Keratinocyte (primary cell): ENCODE measurements at regions not wholly inside any gene's neighbourhood (a gene's known extent, or its start where the extent isn't known, plus 50 kb on each side); places are given as distances from the start of the nearest gene placed in this dataset.

Experiments used
- DNase-seq: peaks from one replicate; pipeline ENCODE4 v3.0.0-alpha.2; 2011; ENCODE audit warnings: low read depth, missing footprints, low spot score
- FAIRE-seq: peaks from 2 replicates; lab custom pipeline; 2011; peaks lifted over from hg19 to GRCh38; lab: Jason Lieb, UNC
- H2AFZ ChIP-seq: 2 replicates; pipeline ENCODE4 v1.6.0; 2012; ENCODE audit warnings: low read length, control low read depth, inconsistent platforms; ENCODE audit not compliant: control insufficient read depth
- H3K27ac ChIP-seq: 2 replicates; pipeline ENCODE4 v1.5.1; 2011; ENCODE audit warnings: low read length; ENCODE audit not compliant: control insufficient read depth, insufficient read depth
- H3K27me3 ChIP-seq: 3 replicates; pipeline ENCODE4 v1.6.0; 2011; ENCODE audit warnings: low read length; ENCODE audit not compliant: control insufficient read depth, insufficient read depth; ENCODE audit errors: extremely low read depth
- H3K36me3 ChIP-seq, 2 experiments: 2 replicates in 1 of 2; 3 replicates in 1 of 2; pipeline ENCODE4 v1.5.1; 2011; ENCODE audit warnings: low read length in 2 of 2, mild to moderate bottlenecking in 1 of 2; ENCODE audit not compliant: control insufficient read depth in 2 of 2, insufficient read depth in 2 of 2; ENCODE audit errors: extremely low read depth in 1 of 2
- H3K4me1 ChIP-seq: 3 replicates; pipeline ENCODE4 v1.5.1; 2011; ENCODE audit warnings: low read length; ENCODE audit not compliant: control insufficient read depth, insufficient read depth; ENCODE audit errors: extremely low read depth
- H3K4me2 ChIP-seq: 3 replicates; pipeline ENCODE4 v1.6.0; 2011; ENCODE audit warnings: low read depth, low read length; ENCODE audit not compliant: control insufficient read depth, insufficient read depth; ENCODE audit errors: extremely low read depth
- H3K4me3 ChIP-seq, 3 experiments: fragments of 200-600 bp in 1 of 3; sonication (generic) in 1 of 3; 2 replicates in 2 of 3; 3 replicates in 1 of 3; pipeline ENCODE4 v1.5.1; 2011 to 2016; ENCODE audit warnings: low read length in 3 of 3, mild to moderate bottlenecking in 3 of 3, control low read depth in 2 of 3, inconsistent platforms in 1 of 3, low read depth in 1 of 3, mixed read lengths in 1 of 3, mixed run types in 1 of 3, moderate library complexity in 1 of 3; ENCODE audit not compliant: control insufficient read depth in 2 of 3, insufficient read depth in 2 of 3; ENCODE audit errors: extremely low read depth in 1 of 3
- H3K79me2 ChIP-seq: 2 replicates; pipeline ENCODE4 v1.6.0; 2012; ENCODE audit warnings: low read length; ENCODE audit not compliant: control insufficient read depth, insufficient read depth
- H3K9ac ChIP-seq: 3 replicates; pipeline ENCODE4 v1.6.0; 2011; ENCODE audit warnings: low read length; ENCODE audit not compliant: control insufficient read depth, insufficient read depth; ENCODE audit errors: extremely low read depth
- H3K9me1 ChIP-seq: 3 replicates; pipeline ENCODE4 v1.6.0; 2011; ENCODE audit warnings: low read length; ENCODE audit not compliant: control insufficient read depth, insufficient read depth; ENCODE audit errors: extremely low read depth
- H3K9me3 ChIP-seq: 2 replicates; pipeline ENCODE4 v1.5.1; 2012; ENCODE audit warnings: low read depth, low read length; ENCODE audit not compliant: control insufficient read depth
- H4K20me1 ChIP-seq: 3 replicates; pipeline ENCODE4 v1.6.0; 2011; ENCODE audit warnings: low read length; ENCODE audit not compliant: control insufficient read depth, insufficient read depth; ENCODE audit errors: extremely low read depth
- EZH2 ChIP-seq: IDR thresholded peaks from one replicate; pipeline ENCODE4 v1.6.1; 2012; ENCODE audit warnings: inconsistent platforms, mild to moderate bottlenecking, low read length, moderate library complexity
- dilution Hi-C: fragments of 300-500 bp; cut with MboI; formaldehyde crosslinking; loops from one replicate; pipeline ENCODE4 v1.7.0; 2020; ENCODE audit warnings: low sequenced_read_pairs; ENCODE audit not compliant: extremely low pct_ligation_motif_present
- TF ChIP-seq, protein P1 (sequence below), 3 experiments: IDR thresholded peaks in 1 of 3; conservative IDR thresholded peaks in 1 of 3; optimal IDR thresholded peaks in 1 of 3; 2 replicates in 2 of 3; 3 replicates in 1 of 3; pipeline versions ENCODE3 to v1.5.1; 2011; ENCODE audit warnings: low read length in 3 of 3, mild to moderate bottlenecking in 3 of 3, moderate library complexity in 2 of 3, control low read depth in 1 of 3, inconsistent platforms in 1 of 3; ENCODE audit not compliant: insufficient read depth in 2 of 3; ENCODE audit errors: extremely low read depth in 1 of 3

DNA sequence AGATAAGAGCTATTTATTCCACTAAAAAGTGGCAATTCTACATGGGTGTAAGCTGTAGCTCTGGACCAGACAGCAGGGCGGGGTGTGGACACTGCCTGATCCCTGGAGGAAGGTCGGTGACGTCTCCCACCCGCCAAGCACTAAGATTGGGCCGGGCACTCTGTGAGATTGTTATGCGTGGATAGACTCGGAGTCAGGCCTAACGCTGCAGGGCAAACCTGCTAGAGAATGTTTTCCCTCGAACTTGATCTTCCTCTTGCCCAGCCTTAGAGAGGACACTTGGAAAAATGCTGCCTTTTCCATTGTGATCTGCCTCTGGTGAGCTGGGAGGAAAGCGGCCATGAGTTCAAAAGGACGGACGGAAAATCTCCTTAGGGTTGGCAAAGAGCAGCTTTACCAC is 1273.4 kb downstream of the TBC1D22A start:
- Histone ChIP-seq H3K4me3 (no peak overlapping the region), H3K9me3 (no peaks in the 10 kb centered on the region), H3K27me3 (no peaks in the 10 kb centered on the region), H3K79me2 (no peaks in the 10 kb centered on the region), H2AFZ (no peak overlapping the region), H3K36me3 (no peaks in the 10 kb centered on the region), H3K27ac (no peak overlapping the region), H3K4me1 (no peaks in the 10 kb centered on the region), H3K9me1 (no peaks in the 10 kb centered on the region), H4K20me1 (no peaks in the 10 kb centered on the region), H3K4me2 (no peak overlapping the region), H3K9ac (no peak overlapping the region)
- dilution Hi-C loops, result no loop called here
- DNase-seq (no peak), FAIRE-seq (no peak)
- TF ChIP-seq, protein P1, sequence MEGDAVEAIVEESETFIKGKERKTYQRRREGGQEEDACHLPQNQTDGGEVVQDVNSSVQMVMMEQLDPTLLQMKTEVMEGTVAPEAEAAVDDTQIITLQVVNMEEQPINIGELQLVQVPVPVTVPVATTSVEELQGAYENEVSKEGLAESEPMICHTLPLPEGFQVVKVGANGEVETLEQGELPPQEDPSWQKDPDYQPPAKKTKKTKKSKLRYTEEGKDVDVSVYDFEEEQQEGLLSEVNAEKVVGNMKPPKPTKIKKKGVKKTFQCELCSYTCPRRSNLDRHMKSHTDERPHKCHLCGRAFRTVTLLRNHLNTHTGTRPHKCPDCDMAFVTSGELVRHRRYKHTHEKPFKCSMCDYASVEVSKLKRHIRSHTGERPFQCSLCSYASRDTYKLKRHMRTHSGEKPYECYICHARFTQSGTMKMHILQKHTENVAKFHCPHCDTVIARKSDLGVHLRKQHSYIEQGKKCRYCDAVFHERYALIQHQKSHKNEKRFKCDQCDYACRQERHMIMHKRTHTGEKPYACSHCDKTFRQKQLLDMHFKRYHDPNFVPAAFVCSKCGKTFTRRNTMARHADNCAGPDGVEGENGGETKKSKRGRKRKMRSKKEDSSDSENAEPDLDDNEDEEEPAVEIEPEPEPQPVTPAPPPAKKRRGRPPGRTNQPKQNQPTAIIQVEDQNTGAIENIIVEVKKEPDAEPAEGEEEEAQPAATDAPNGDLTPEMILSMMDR (optimal IDR thresholded peaks at IDR 0.05 in 1 of 3, IDR thresholded peaks at IDR 0.05 in 1 of 3, conservative IDR thresholded peaks at IDR 0.05 in 1 of 3; ENCODE audit: extremely low read depth in 1 of 3, insufficient read depth in 2 of 3, low read length in 3 of 3), result no peak
- TF ChIP-seq EZH2, result no peak

DNA sequence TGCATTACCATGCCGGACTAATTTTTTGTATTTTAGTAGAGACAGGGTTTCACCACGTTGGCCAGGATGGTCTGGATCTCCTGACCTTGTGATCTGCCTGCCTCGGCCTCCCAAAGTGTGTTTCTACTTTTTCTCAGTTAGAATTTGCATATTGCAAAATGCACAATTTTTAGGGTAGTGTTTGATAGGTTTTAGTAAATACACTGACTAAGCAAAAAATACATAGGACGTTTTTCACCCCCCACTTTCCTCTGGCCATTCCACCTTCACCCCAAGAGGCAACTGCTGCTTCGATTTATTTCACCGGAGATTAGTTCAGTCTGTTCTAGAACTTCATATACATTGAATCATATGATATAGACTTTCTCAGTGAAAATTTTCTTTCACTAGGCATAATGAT is 1269.1 kb downstream of the TBC1D22A start:
- no peaks in the 10 kb centered on the region for H3K79me2 ChIP-seq
- dilution Hi-C loops, result no loop called here
- no peaks in the 10 kb centered on the region for H4K20me1 ChIP-seq
- H3K4me3 ChIP-seq, result no peak overlapping the region
- no peaks in the 10 kb centered on the region for H3K9me3 ChIP-seq
- no peak overlapping the region for H3K9ac ChIP-seq
- no peaks in the 10 kb centered on the region for H3K9me1 ChIP-seq
- H3K27ac ChIP-seq, result no peak overlapping the region
- no peaks in the 10 kb centered on the region for H3K36me3 ChIP-seq
- no peak overlapping the region for H2AFZ ChIP-seq
- no peak for DNase-seq
- FAIRE-seq, result no peak
- TF ChIP-seq, protein P1 (optimal IDR thresholded peaks at IDR 0.05 in 1 of 3, IDR thresholded peaks at IDR 0.05 in 1 of 3, conservative IDR thresholded peaks at IDR 0.05 in 1 of 3; ENCODE audit: extremely low read depth in 1 of 3, insufficient read depth in 2 of 3, low read length in 3 of 3), result no peak
- no peak for TF ChIP-seq EZH2
- no peaks in the 10 kb centered on the region for H3K4me1 ChIP-seq
- H3K4me2 ChIP-seq, result no peak overlapping the region
- no peaks in the 10 kb centered on the region for H3K27me3 ChIP-seq
